Loucy (cell line): ENCODE measurements at regions not wholly inside any gene's neighbourhood (a gene's known extent, or its start where the extent isn't known, plus 50 kb on each side); places are given as distances from the start of the nearest gene placed in this dataset.

Experiments used
- H2AFZ ChIP-seq: fragments of 200-600 bp; sonication (generic); 2 replicates; pipeline ENCODE4 v1.6.0; 2016; ENCODE audit warnings: antibody characterized with exemption, mild to moderate bottlenecking, low read length, moderate library complexity
- H3F3A ChIP-seq: fragments of 200-600 bp; 2 replicates; pipeline ENCODE4 v1.6.0; 2016; ENCODE audit warnings: antibody characterized with exemption, low read depth, mild to moderate bottlenecking
- H3K27me3 ChIP-seq: fragments of 200-600 bp; sonication (generic); 2 replicates; pipeline ENCODE4 v1.6.1; 2014; ENCODE audit warnings: low read length, mild to moderate bottlenecking; ENCODE audit not compliant: insufficient read depth, poor library complexity, severe bottlenecking
- H3K36me3 ChIP-seq: fragments of 200-600 bp; sonication (generic); 2 replicates; pipeline ENCODE4 v1.6.1; 2016; ENCODE audit warnings: low read length; ENCODE audit not compliant: insufficient read depth
- H3K4me1 ChIP-seq: fragments of 200-600 bp; sonication (generic); 2 replicates; pipeline ENCODE4 v1.5.1; 2014; ENCODE audit warnings: low read length, mild to moderate bottlenecking; ENCODE audit not compliant: insufficient read depth, poor library complexity, severe bottlenecking
- H3K4me2 ChIP-seq: fragments of 200-600 bp; sonication (generic); 2 replicates; pipeline ENCODE4 v1.6.0; 2014; ENCODE audit warnings: antibody characterized with exemption, low read length, low read depth, mild to moderate bottlenecking; ENCODE audit not compliant: poor library complexity, severe bottlenecking
- H3K4me3 ChIP-seq: fragments of 200-600 bp; sonication (generic); 2 replicates; pipeline ENCODE4 v1.5.1; 2014; ENCODE audit warnings: low read length, mild to moderate bottlenecking, mixed read lengths; ENCODE audit not compliant: poor library complexity, severe bottlenecking
- H3K79me2 ChIP-seq: fragments of 200-600 bp; sonication (generic); 2 replicates; pipeline ENCODE4 v1.6.1; 2014; ENCODE audit warnings: low read length; ENCODE audit not compliant: insufficient read depth
- H3K9ac ChIP-seq: fragments of 200-600 bp; sonication (generic); 2 replicates; pipeline ENCODE4 v1.6.0; 2014; ENCODE audit warnings: mild to moderate bottlenecking, low read depth, low read length, moderate library complexity; ENCODE audit not compliant: poor library complexity, severe bottlenecking
- H3K9me2 ChIP-seq: fragments of 200-600 bp; sonication (generic); replicated peaks from 2 replicates; pipeline ENCODE4 v1.6.1; 2016; ENCODE audit warnings: low read depth, low read length, mixed read lengths
- H3K9me3 ChIP-seq: fragments of 200-600 bp; sonication (generic); 2 replicates; pipeline ENCODE4 v1.6.1; 2014; ENCODE audit warnings: mild to moderate bottlenecking, antibody characterized with exemption, low read length, low read depth; ENCODE audit not compliant: insufficient read depth
- H4K20me1 ChIP-seq: fragments of 200-600 bp; sonication (generic); 2 replicates; pipeline ENCODE4 v1.6.0; 2014; ENCODE audit warnings: antibody characterized with exemption, low read length, mild to moderate bottlenecking; ENCODE audit not compliant: insufficient read depth, poor library complexity, severe bottlenecking
- EZH2phosphoT487 ChIP-seq: fragments of 200-600 bp; IDR thresholded peaks from 2 replicates; pipeline ENCODE4 v1.6.1; 2018; ENCODE audit warnings: antibody characterized with exemption, mild to moderate bottlenecking, moderate library complexity, borderline replicate concordance
- TF ChIP-seq, protein P1 (sequence below): fragments of 200-600 bp; sonication (generic); conservative IDR thresholded peaks from 2 replicates; pipeline ENCODE4 v1.5.1; 2014; ENCODE audit warnings: mild to moderate bottlenecking, antibody characterized with exemption, low read length

DNA sequence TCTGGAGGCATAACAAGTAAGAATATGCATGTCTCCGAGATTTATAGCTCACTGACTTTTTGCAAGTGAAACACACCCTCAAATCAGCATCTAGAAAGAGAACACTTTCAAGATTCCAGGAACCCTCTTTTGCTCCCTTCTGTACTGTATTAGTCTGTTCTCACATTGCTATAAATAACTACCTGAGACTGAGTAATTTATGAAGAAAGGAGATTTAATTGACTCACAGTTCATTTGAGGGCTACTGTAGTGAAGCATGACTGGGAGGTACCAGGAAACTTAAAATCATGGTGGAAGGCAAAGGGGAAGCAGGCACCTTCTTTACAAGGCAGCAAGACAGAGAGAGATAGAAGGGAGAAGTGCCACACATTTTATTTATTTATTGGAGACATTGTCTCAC lies 269.9 kb downstream of the UTRN start:
- Histone ChIP-seq H2AFZ (no peak overlapping the region), H3K9me3 (no peaks in the 10 kb centered on the region), H3F3A (no peaks in the 10 kb centered on the region), H3K9me2 (no peaks in the 10 kb centered on the region), H3K27me3 (no peaks in the 10 kb centered on the region), H3K36me3 (peaks cover 58% of the 10 kb centered on the region), H3K4me1 (no peaks in the 10 kb centered on the region), H4K20me1 (no peaks in the 10 kb centered on the region), H3K79me2 (no peaks in the 10 kb centered on the region), H3K9ac (no peak overlapping the region), H3K4me2 (no peak overlapping the region), H3K4me3 (no peak overlapping the region)
- TF ChIP-seq, protein P1, sequence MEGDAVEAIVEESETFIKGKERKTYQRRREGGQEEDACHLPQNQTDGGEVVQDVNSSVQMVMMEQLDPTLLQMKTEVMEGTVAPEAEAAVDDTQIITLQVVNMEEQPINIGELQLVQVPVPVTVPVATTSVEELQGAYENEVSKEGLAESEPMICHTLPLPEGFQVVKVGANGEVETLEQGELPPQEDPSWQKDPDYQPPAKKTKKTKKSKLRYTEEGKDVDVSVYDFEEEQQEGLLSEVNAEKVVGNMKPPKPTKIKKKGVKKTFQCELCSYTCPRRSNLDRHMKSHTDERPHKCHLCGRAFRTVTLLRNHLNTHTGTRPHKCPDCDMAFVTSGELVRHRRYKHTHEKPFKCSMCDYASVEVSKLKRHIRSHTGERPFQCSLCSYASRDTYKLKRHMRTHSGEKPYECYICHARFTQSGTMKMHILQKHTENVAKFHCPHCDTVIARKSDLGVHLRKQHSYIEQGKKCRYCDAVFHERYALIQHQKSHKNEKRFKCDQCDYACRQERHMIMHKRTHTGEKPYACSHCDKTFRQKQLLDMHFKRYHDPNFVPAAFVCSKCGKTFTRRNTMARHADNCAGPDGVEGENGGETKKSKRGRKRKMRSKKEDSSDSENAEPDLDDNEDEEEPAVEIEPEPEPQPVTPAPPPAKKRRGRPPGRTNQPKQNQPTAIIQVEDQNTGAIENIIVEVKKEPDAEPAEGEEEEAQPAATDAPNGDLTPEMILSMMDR: no peak

DNA sequence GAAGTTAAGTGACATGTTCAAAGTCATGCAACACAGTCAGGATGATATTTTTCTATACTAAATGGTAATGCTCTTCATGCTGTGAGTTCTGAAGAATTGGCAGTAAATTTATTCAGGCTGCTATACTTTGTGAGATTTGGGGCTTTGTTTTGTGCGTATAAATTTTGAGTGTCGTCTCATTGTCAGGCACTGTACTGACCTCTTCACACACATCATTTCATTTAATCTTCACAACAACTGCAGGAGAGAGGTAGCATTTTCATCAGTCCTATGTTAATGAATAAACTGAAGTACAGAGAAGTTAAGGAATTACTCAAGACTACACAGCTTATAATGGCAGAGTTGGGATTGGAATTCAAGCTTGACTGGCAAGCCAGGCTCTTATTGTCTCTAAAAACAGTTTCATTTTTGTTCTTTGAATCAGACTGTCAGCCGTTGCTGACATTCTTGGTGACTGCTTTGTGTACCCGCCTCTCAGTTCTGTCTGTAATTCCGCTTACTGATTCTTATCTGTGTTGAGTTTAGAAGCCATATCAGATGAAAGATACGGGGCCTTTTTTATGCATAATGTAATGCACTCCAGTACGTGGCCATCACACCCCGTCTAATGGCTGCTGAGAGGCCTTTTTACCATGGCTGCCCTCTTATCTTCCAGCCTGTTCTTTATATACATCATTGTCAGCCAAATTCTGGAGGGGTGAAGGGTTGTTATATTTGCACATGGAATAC lies 274.9 kb downstream of the UTRN start:
- H3K4me1 ChIP-seq: peaks cover 13% of the 10 kb centered on the region
- H2AFZ ChIP-seq: peak overlapping the region; percentile 53
- peak overlapping the region; percentile 49 for H3K4me2 ChIP-seq
- H4K20me1 ChIP-seq: no peaks in the 10 kb centered on the region
- H3K9ac ChIP-seq: peak overlapping the region; percentile 3
- no peaks in the 10 kb centered on the region for H3K9me3 ChIP-seq
- no peaks in the 10 kb centered on the region for H3K79me2 ChIP-seq
- TF ChIP-seq EZH2phosphoT487: no peak
- TF ChIP-seq, protein P1: no peak
- peak overlapping the region; percentile 19 for H3K4me3 ChIP-seq
- peaks cover 34% of the 10 kb centered on the region; the same call in 1 of the 2 replicates for H3K36me3 ChIP-seq
- H3K9me2 ChIP-seq: no peaks in the 10 kb centered on the region
- H3F3A ChIP-seq: no peaks in the 10 kb centered on the region
- no peaks in the 10 kb centered on the region for H3K27me3 ChIP-seq

DNA sequence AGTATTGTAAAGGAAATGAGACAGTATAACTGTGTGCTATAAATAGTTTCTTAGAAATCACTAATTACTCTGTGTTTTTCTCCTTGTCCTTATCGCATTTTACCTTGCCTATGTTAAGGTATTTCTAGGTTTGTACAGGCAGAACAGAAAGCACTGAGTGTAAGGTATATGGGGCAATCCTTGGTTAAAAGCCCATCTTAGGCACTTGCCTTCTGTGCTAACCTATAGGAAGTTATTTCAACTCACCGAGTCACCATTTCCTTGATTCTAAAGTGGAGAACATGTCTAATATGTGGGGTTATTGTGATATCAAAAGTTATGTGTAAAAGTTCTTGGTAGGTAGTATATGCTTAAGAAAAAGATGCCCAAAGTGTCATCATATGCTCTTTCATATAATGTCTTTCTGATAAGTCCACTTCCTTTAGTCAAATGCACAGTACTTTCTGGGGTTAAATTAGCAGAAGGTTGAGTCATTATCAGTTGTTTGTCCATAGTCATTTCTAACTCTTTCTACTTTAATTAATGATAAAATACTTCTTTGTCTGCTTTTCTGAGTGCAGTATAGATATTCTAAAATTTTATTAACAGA lies 276.4 kb downstream of the UTRN start:
- no peak overlapping the region for H3K4me2 ChIP-seq
- TF ChIP-seq EZH2phosphoT487: no peak
- TF ChIP-seq, protein P1: no peak
- H3K27me3 ChIP-seq: no peaks in the 10 kb centered on the region
- H3F3A ChIP-seq: no peaks in the 10 kb centered on the region
- H3K36me3 ChIP-seq: peaks cover 19% of the 10 kb centered on the region; the same call in 1 of the 2 replicates
- H2AFZ ChIP-seq: no peak overlapping the region
- H3K9me2 ChIP-seq: no peaks in the 10 kb centered on the region
- no peak overlapping the region for H3K9ac ChIP-seq
- no peaks in the 10 kb centered on the region for H3K79me2 ChIP-seq
- no peaks in the 10 kb centered on the region for H4K20me1 ChIP-seq
- H3K9me3 ChIP-seq: no peaks in the 10 kb centered on the region
- H3K4me3 ChIP-seq: no peak overlapping the region
- H3K4me1 ChIP-seq: peaks cover 15% of the 10 kb centered on the region
